WTC11 (cell line): ENCODE measurements at regions not wholly inside any gene's neighbourhood (a gene's known extent, or its start where the extent isn't known, plus 50 kb on each side); places are given as distances from the start of the nearest gene placed in this dataset.

Experiments used
- ATAC-seq: fragments of 200-7000 bp; cut with Tn5 transposase; 2 replicates; pipeline ENCODE4 v1.10.0; 2021; ENCODE audit warnings: mild to moderate bottlenecking, moderate library complexity
- CTCF ChIA-PET: fragments of 300-600 bp; sonication (Branson Sonifier 250); formaldehyde crosslinking; loops from one replicate; lab custom pipeline; 2021; ENCODE audit warnings: antibody characterized with exemption; lab: Charles Lee
- POLR2A ChIA-PET: fragments of 350-600 bp; sonication (Branson Sonifier 250); formaldehyde crosslinking; loops from one replicate; lab custom pipeline; 2021; ENCODE audit warnings: antibody characterized with exemption; lab: Charles Lee
- DNase-seq: peaks from one replicate; pipeline ENCODE4 v3.0.0; 2021; ENCODE audit warnings: low spot score
- H3K27ac Mint-ChIP-seq: 2 replicates; pipeline ENCODE4 v1.8.0; 2021; ENCODE audit warnings: mixed read lengths
- H3K27me3 Mint-ChIP-seq: 2 replicates; pipeline ENCODE4 v1.8.0; 2021; ENCODE audit warnings: low read depth, mild to moderate bottlenecking, moderate library complexity, mixed read lengths
- H3K36me3 Mint-ChIP-seq: 2 replicates; pipeline ENCODE4 v1.8.0; 2021; ENCODE audit warnings: mixed read lengths
- H3K4me1 Mint-ChIP-seq: 2 replicates; pipeline ENCODE4 v1.8.0; 2022; ENCODE audit warnings: mixed read lengths
- H3K4me3 Mint-ChIP-seq: 2 replicates; pipeline ENCODE4 v1.8.0; 2021; ENCODE audit warnings: mild to moderate bottlenecking, moderate library complexity, mixed read lengths
- H3K9me3 Mint-ChIP-seq: 2 replicates; pipeline ENCODE4 v1.8.0; 2021; ENCODE audit warnings: mixed read lengths
- ARID4B ChIP-seq: sonication (generic); formaldehyde crosslinking; IDR thresholded peaks from 2 replicates; pipeline ENCODE4 v1.8.0; 2023; ENCODE audit warnings: missing genetic modification reagents, mild to moderate bottlenecking, borderline replicate concordance
- ATF1 ChIP-seq: sonication (generic); formaldehyde crosslinking; IDR thresholded peaks from 2 replicates; pipeline ENCODE4 v1.8.1; 2023; ENCODE audit warnings: mild to moderate bottlenecking, moderate library complexity, missing genetic modification reagents
- ATF6 ChIP-seq: sonication (generic); formaldehyde crosslinking; IDR thresholded peaks from 2 replicates; pipeline ENCODE4 v1.8.1; 2023; ENCODE audit warnings: mild to moderate bottlenecking, missing genetic modification reagents
- CBFB ChIP-seq: sonication (generic); formaldehyde crosslinking; IDR thresholded peaks from 2 replicates; pipeline ENCODE4 v1.8.1; 2022; ENCODE audit warnings: mild to moderate bottlenecking, low read depth, missing genetic modification reagents
- EMX1 ChIP-seq: fragments of 250-450 bp; sonication (Bioruptor Pico); IDR thresholded peaks from 2 replicates; pipeline ENCODE4 v1.8.0; 2021; ENCODE audit warnings: mild to moderate bottlenecking
- FOXJ3 ChIP-seq: sonication (generic); formaldehyde crosslinking; IDR thresholded peaks from 2 replicates; pipeline ENCODE4 v1.9.0; 2021; ENCODE audit warnings: missing genetic modification reagents, mild to moderate bottlenecking, borderline replicate concordance
- HMGXB4 ChIP-seq: sonication (generic); formaldehyde crosslinking; IDR thresholded peaks from 2 replicates; pipeline ENCODE4 v1.8.1; 2023; ENCODE audit warnings: mild to moderate bottlenecking, moderate library complexity, missing genetic modification reagents
- MLX ChIP-seq: sonication (generic); formaldehyde crosslinking; IDR thresholded peaks from 2 replicates; pipeline ENCODE4 v1.8.1; 2023; ENCODE audit warnings: mild to moderate bottlenecking, missing genetic modification reagents, moderate library complexity
- PRRX2 ChIP-seq: fragments of 250-450 bp; sonication (Bioruptor Pico); IDR thresholded peaks from 2 replicates; pipeline ENCODE4 v1.8.0; 2021; ENCODE audit warnings: mild to moderate bottlenecking
- SMAD4 ChIP-seq: sonication (generic); formaldehyde crosslinking; IDR thresholded peaks from 2 replicates; pipeline ENCODE4 v1.8.0; 2022; ENCODE audit warnings: mild to moderate bottlenecking, missing genetic modification reagents
- SP1 ChIP-seq: sonication (generic); formaldehyde crosslinking; conservative IDR thresholded peaks from 2 replicates; pipeline ENCODE4 v1.8.1; 2022; ENCODE audit warnings: missing genetic modification reagents
- ZNF317 ChIP-seq: sonication (generic); formaldehyde crosslinking; IDR thresholded peaks from 2 replicates; pipeline ENCODE4 v1.8.1; 2023; ENCODE audit warnings: low read depth, mild to moderate bottlenecking, moderate library complexity, missing genetic modification reagents, borderline replicate concordance
- ZNF416 ChIP-seq: fragments of 250-450 bp; sonication (Bioruptor Pico); IDR thresholded peaks from 2 replicates; pipeline ENCODE4 v1.9.0; 2021; ENCODE audit warnings: mild to moderate bottlenecking, inconsistent platforms
- ZNF423 ChIP-seq: fragments of 250-450 bp; sonication (Bioruptor Pico); IDR thresholded peaks from 2 replicates; pipeline ENCODE4 v2.1.2; 2022; ENCODE audit warnings: mild to moderate bottlenecking, moderate library complexity
- ZNF671 ChIP-seq: fragments of 250-450 bp; sonication (Bioruptor Pico); IDR thresholded peaks from 2 replicates; pipeline ENCODE4 v1.8.0; 2021; ENCODE audit warnings: mild to moderate bottlenecking
- ZSCAN18 ChIP-seq: fragments of 250-450 bp; sonication (Bioruptor Pico); IDR thresholded peaks from 2 replicates; pipeline ENCODE4 v2.1.2; 2022; ENCODE audit warnings: mild to moderate bottlenecking, moderate library complexity

GRCh38 chr18:47628893-47629292 is 301.6 kb downstream of the SMAD2 start:
- no peak for TF ChIP-seq SMAD4 (CRISPR knock-in tag)
- ChIA-PET CTCF (no interaction called here), POLR2A (no interaction called here)
- peaks cover 4% of the 10 kb centered on the region for H3K27me3 Mint-ChIP-seq
- H3K36me3 Mint-ChIP-seq: no peaks in the 10 kb centered on the region
- no peaks in the 10 kb centered on the region for H3K9me3 Mint-ChIP-seq
- DNase-seq (no peak), ATAC-seq (no peak)
- H3K4me3 Mint-ChIP-seq: no peak overlapping the region
- H3K4me1 Mint-ChIP-seq: no peaks in the 10 kb centered on the region
- no peak overlapping the region for H3K27ac Mint-ChIP-seq

GRCh38 chr18:47628240-47628781 is 302.1 kb downstream of the SMAD2 start:
- H3K4me3 Mint-ChIP-seq: no peak overlapping the region
- no peak for DNase-seq
- no peaks in the 10 kb centered on the region for H3K9me3 Mint-ChIP-seq
- H3K27me3 Mint-ChIP-seq: peaks cover 4% of the 10 kb centered on the region
- TF ChIP-seq SP1 (CRISPR knock-in tag) (no peak), HMGXB4 (CRISPR knock-in tag) (no peak), ZNF317 (CRISPR knock-in tag) (no peak), ZNF671 (CRISPR knock-in tag) (no peak), ZNF416 (CRISPR knock-in tag) (no peak), FOXJ3 (CRISPR knock-in tag) (no peak), EMX1 (CRISPR knock-in tag) (no peak), ARID4B (CRISPR knock-in tag) (no peak)
- ChIA-PET POLR2A (no interaction called here), CTCF (no interaction called here)
- no peaks in the 10 kb centered on the region for H3K36me3 Mint-ChIP-seq
- H3K27ac Mint-ChIP-seq: no peak overlapping the region
- no peak for ATAC-seq
- no peaks in the 10 kb centered on the region for H3K4me1 Mint-ChIP-seq

GRCh38 chr18:47627030-47627429 is 303.4 kb downstream of the SMAD2 start:
- DNase-seq (no peak), ATAC-seq (no peak)
- Mint-ChIP-seq H3K36me3 (no peaks in the 10 kb centered on the region), H3K4me3 (no peak overlapping the region), H3K27ac (no peak overlapping the region), H3K4me1 (no peaks in the 10 kb centered on the region), H3K9me3 (no peaks in the 10 kb centered on the region), H3K27me3 (peaks cover 6% of the 10 kb centered on the region)
- POLR2A ChIA-PET: no interaction called here
- CTCF ChIA-PET: interaction anchor here (1.0 kb wide), 1 partner anchor 122 kb away, joined by 4 read pairs; no protein-coding TSS in a partner anchor
- no peak for TF ChIP-seq ATF6 (CRISPR knock-in tag)
- no peak for TF ChIP-seq HMGXB4 (CRISPR knock-in tag)
- TF ChIP-seq ZNF423 (CRISPR knock-in tag): no peak
- no peak for TF ChIP-seq ATF1 (CRISPR knock-in tag)
- TF ChIP-seq PRRX2: no peak
- no peak for TF ChIP-seq MLX (CRISPR knock-in tag)
- TF ChIP-seq CBFB (CRISPR knock-in tag): no peak
- TF ChIP-seq ZSCAN18: no peak
- no peak for TF ChIP-seq ZNF317 (CRISPR knock-in tag)
